ENCODE measurements at regions not wholly inside any gene's neighbourhood (a gene's known extent, or its start where the extent isn't known, plus 50 kb on each side); places are given as distances from the start of the nearest gene placed in this dataset.

DNA sequence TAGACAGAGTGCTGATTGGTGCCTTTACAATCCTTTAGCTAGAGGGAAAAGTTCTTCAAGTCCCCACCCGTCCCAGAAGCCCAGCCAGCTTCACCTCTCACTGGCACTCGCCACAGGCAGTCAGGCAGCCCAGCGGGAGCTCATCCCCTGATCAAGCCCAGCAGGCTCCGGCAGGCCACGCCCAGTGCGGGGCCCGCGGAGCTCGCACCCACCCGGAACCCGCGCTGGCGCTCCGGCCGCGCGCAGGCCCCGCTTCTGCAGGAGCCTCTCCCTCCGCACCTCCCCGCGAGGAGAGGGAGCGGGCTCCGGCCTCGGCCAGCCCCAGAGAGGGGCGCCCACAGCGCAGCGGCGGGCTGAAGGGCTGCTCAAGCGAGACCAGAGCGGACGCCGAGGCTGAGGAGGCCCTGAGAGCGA lies 202.4 kb upstream of the PDGFD start:
- no peak overlapping the region for H3K27ac ChIP-seq (replicated peaks in 1 of 4)
- no peaks in the 10 kb centered on the region for H3K27me3 ChIP-seq
- intact Hi-C loops (cut with DNase I), result no loop called here
- DNase-seq (ENCODE audit: extremely low spot score), result no peak
- 92% methylated on average over 5 of the region's 33 CpGs for WGBS
- H3K36me3 ChIP-seq, result no peaks in the 10 kb centered on the region
- TF ChIP-seq POLR2AphosphoS5 (IDR thresholded peaks at IDR 0.05) (no peak), POLR2A (IDR thresholded peaks at IDR 0.05; ENCODE audit: low read depth) (no peak), EP300 (IDR thresholded peaks at IDR 0.05) (no peak)
- TF ChIP-seq, protein P1, sequence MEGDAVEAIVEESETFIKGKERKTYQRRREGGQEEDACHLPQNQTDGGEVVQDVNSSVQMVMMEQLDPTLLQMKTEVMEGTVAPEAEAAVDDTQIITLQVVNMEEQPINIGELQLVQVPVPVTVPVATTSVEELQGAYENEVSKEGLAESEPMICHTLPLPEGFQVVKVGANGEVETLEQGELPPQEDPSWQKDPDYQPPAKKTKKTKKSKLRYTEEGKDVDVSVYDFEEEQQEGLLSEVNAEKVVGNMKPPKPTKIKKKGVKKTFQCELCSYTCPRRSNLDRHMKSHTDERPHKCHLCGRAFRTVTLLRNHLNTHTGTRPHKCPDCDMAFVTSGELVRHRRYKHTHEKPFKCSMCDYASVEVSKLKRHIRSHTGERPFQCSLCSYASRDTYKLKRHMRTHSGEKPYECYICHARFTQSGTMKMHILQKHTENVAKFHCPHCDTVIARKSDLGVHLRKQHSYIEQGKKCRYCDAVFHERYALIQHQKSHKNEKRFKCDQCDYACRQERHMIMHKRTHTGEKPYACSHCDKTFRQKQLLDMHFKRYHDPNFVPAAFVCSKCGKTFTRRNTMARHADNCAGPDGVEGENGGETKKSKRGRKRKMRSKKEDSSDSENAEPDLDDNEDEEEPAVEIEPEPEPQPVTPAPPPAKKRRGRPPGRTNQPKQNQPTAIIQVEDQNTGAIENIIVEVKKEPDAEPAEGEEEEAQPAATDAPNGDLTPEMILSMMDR (IDR thresholded peaks at IDR 0.05), result no peak
- H3K4me3 ChIP-seq, result no peak overlapping the region
- no peaks in the 10 kb centered on the region for H3K4me1 ChIP-seq
- no peaks in the 10 kb centered on the region for H3K9me3 ChIP-seq

- TF ChIP-seq, protein P1 (IDR thresholded peaks at IDR 0.05), result no peak
- no peak for TF ChIP-seq EP300 (IDR thresholded peaks at IDR 0.05)
- TF ChIP-seq POLR2AphosphoS5 (IDR thresholded peaks at IDR 0.05), result no peak
- no peak for TF ChIP-seq POLR2A (IDR thresholded peaks at IDR 0.05; ENCODE audit: low read depth)
- Histone ChIP-seq H3K4me1 (no peaks in the 10 kb centered on the region), H3K27ac (replicated peaks in 1 of 4) (no peak overlapping the region), H3K36me3 (no peaks in the 10 kb centered on the region), H3K9me3 (no peaks in the 10 kb centered on the region), H3K27me3 (no peaks in the 10 kb centered on the region), H3K4me3 (no peak overlapping the region)
- 85% methylated on average over 6 of the region's 6 CpGs for WGBS
- no peak for DNase-seq (ENCODE audit: extremely low spot score)
- intact Hi-C loops (cut with DNase I), result no loop called here
Observed at GRCh38 chr11:104365676-104366075, 201.7 kb upstream of the PDGFD start.

GRCh38 chr11:104361975-104362374 lies 198.0 kb upstream of the PDGFD start:
- H3K36me3 ChIP-seq, result no peaks in the 10 kb centered on the region
- intact Hi-C loops (cut with DNase I), result no loop called here
- no peak overlapping the region for H3K27ac ChIP-seq (replicated peaks in 1 of 4)
- H3K9me3 ChIP-seq, result no peaks in the 10 kb centered on the region
- DNase-seq (ENCODE audit: extremely low spot score), result no peak
- 83% methylated on average over 1 of the region's 1 CpG for WGBS
- TF ChIP-seq, protein P1 (IDR thresholded peaks at IDR 0.05), result no peak
- TF ChIP-seq POLR2A (IDR thresholded peaks at IDR 0.05; ENCODE audit: low read depth) (no peak), EP300 (IDR thresholded peaks at IDR 0.05) (no peak), POLR2AphosphoS5 (IDR thresholded peaks at IDR 0.05) (no peak)
- H3K4me1 ChIP-seq, result no peaks in the 10 kb centered on the region
- no peaks in the 10 kb centered on the region for H3K27me3 ChIP-seq
- no peak overlapping the region for H3K4me3 ChIP-seq

- 88% methylated on average over 4 of the region's 4 CpGs for WGBS
- TF ChIP-seq EP300 (IDR thresholded peaks at IDR 0.05) (no peak), POLR2A (IDR thresholded peaks at IDR 0.05; ENCODE audit: low read depth) (no peak), POLR2AphosphoS5 (IDR thresholded peaks at IDR 0.05) (no peak)
- TF ChIP-seq, protein P1 (IDR thresholded peaks at IDR 0.05), result no peak
Observed at GRCh38 chr11:104352036-104352435, 188.1 kb upstream of the PDGFD start.

DNA sequence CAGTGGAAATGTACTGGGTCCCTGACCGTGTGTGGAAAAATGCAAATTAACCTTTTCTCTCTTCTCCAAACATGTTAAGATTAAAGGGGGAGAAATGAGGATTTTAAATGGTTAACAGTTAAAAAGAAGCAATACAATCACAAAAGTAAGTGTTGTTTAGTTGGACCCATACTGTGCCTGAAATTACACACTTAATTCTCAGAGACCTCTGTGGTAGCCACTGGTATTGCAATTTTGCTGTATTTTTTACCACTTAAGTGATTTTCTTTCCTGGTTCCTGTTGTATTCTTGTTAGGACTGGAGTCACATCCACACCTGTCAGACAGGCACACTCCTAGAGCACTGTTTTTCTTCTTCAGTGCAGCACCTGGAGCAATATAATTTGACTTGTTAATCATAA lies 179.6 kb upstream of the PDGFD start:
- H3K27ac ChIP-seq (replicated peaks in 1 of 4), result no peak overlapping the region
- no peak overlapping the region for H3K4me3 ChIP-seq
- no peak for TF ChIP-seq POLR2AphosphoS5 (IDR thresholded peaks at IDR 0.05)
- TF ChIP-seq, protein P1 (IDR thresholded peaks at IDR 0.05), result peak in 1 of 3 experiments; percentile 33
- 89% methylated on average over 1 of the region's 1 CpG for WGBS
- DNase-seq (ENCODE audit: extremely low spot score), result no peak
- no peaks in the 10 kb centered on the region for H3K4me1 ChIP-seq
- intact Hi-C loops (cut with DNase I), result no loop called here
- no peaks in the 10 kb centered on the region for H3K27me3 ChIP-seq
- H3K9me3 ChIP-seq, result no peaks in the 10 kb centered on the region
- no peaks in the 10 kb centered on the region for H3K36me3 ChIP-seq

More at GRCh38 chr11:104352036-104352435, 188.1 kb upstream of the PDGFD start:
- DNase-seq (ENCODE audit: extremely low spot score), result no peak
- Histone ChIP-seq H3K27ac (replicated peaks in 1 of 4) (no peak overlapping the region), H3K4me1 (no peaks in the 10 kb centered on the region), H3K27me3 (no peaks in the 10 kb centered on the region), H3K4me3 (no peak overlapping the region), H3K36me3 (no peaks in the 10 kb centered on the region), H3K9me3 (peaks cover 0 to 15% (median 0%) of the 10 kb centered on the region in 4 donors)
- intact Hi-C loops (cut with DNase I), result no loop called here

All from esophagus muscularis mucosa (tissue), 4 donors.